Omental fat pad (tissue), 3 donors: ENCODE measurements at regions not wholly inside any gene's neighbourhood (a gene's known extent, or its start where the extent isn't known, plus 50 kb on each side); places are given as distances from the start of the nearest gene placed in this dataset.

ENCODE experiments used
- ATAC-seq: fragments of 150-250 bp; one replicate; pipeline ENCODE4 v1.9.1; 2016; ENCODE audit warnings: mild to moderate bottlenecking, moderate library complexity; ENCODE audit not compliant: low FRiP score
- DNase-seq: peaks from one replicate; pipeline ENCODE4 v3.0.0-alpha.2; 2019; ENCODE audit warnings: low spot score
- CTCF ChIP-seq, 3 donors: fragments of 450-650 bp; IDR thresholded peaks; one replicate each; pipeline ENCODE4 v1.5.1; 2016 to 2017; ENCODE audit warnings: antibody characterized with exemption in 3 of 3, mild to moderate bottlenecking in 3 of 3, moderate library complexity in 2 of 3

DNA sequence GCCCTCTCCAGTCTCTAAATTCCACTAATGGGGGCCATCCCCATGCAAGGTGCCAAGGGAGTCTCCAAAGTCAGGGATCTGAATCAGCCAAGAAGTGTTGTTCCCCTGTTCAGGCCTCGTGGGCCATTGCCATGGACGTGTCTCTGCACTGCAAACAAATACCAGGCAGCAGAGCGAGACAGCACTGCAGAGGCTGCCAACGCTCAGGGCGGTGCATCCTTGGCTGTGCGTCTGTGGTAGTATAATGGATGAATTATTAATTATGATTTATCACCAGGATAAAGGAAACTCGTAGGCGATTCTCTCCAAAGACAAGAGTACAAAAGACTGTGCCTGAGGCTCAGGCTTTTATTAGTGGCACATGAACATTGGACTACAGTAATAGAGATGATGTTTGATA, 122.3 kb upstream of the NTF3 start:
- no peak for ATAC-seq
- TF ChIP-seq CTCF (IDR thresholded peaks at IDR 0.05) = no peak
- DNase-seq = no peak

GRCh38 chr12:5310151-5310550, 121.8 kb upstream of the NTF3 start:
- no peak for TF ChIP-seq CTCF (IDR thresholded peaks at IDR 0.05)
- ATAC-seq = no peak

DNA sequence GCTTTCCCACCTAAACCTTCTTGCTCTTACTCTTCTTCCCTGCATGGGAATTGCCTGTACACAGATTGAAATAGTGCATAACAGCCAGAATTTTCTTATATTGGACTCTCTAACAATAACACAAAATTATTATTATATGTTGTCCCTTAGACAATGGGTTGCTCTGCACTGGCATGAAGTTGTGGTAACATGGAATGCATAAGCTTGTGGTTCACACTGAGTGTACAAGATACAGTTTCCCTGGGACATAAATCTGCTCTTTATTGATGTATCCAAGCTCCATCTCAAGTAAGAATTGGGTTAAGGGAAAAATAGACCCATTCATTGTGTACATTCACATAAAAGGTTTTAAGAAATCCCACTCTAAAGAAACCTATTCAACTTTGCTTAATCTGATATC, 114.4 kb upstream of the NTF3 start:
- DNase-seq (no peak), ATAC-seq (no peak)
- TF ChIP-seq CTCF (IDR thresholded peaks at IDR 0.05) = no peak

More at GRCh38 chr12:5310151-5310550, 121.8 kb upstream of the NTF3 start:
- DNase-seq = no peak

DNA sequence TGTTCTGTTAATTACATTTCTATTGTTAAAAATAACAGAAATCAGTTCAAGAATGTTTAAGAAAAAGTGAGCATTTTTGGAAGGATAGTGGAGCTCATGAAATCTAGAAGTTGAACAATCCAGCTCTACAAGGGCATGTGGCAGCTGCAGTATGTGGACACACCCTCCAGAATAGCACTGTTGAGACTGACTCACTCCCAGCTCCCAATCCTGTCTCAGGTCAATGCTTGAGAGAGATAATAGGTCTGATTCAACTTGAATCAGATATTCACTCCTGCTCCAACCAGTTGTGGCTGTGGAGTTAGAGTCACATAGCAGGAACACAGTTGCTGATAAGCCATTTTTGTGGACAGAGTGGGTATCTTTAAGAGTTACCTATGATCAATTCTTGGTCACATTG, 113.0 kb upstream of the NTF3 start:
- DNase-seq (no peak), ATAC-seq (no peak)
- TF ChIP-seq CTCF (IDR thresholded peaks at IDR 0.05) = no peak

- DNase-seq (no peak), ATAC-seq (no peak)
- no peak for TF ChIP-seq CTCF (IDR thresholded peaks at IDR 0.05)
These were observed 103.0 kb upstream of the NTF3 start for GRCh38 chr12:5328669-5329517.

DNA sequence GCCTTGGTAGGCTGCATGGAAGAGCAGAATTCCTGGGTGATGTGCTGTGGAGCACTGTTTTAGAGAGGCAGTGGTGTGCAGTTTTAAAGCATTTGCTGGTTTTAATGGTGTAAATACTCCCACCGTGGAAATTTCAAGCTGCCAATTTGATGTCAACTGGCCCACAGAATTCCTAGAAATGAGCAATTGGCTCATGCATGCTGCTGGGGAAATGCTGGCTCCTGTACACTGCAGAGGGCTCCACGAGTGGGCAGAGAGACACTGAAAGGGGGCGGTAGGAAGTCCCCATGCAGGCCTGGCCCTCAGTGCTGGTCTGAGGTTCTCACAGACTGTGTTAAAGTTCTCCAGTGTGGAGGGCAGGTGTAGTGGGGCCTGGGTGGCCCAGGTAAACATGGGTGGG, 99.4 kb upstream of the NTF3 start:
- ATAC-seq (no peak), DNase-seq (no peak)
- no peak for TF ChIP-seq CTCF (IDR thresholded peaks at IDR 0.05)

- DNase-seq (no peak), ATAC-seq (no peak)
- TF ChIP-seq CTCF (IDR thresholded peaks at IDR 0.05) = no peak
These were observed 98.8 kb upstream of the NTF3 start for GRCh38 chr12:5333096-5333495.
